Astrocyte (in vitro differentiated cells and primary cell): ENCODE measurements at regions not wholly inside any gene's neighbourhood (a gene's known extent, or its start where the extent isn't known, plus 50 kb on each side); places are given as distances from the start of the nearest gene placed in this dataset.

Experiments used
- EZH2 ChIP-seq: IDR thresholded peaks from 2 replicates; pipeline ENCODE4 v1.6.1; 2012; ENCODE audit warnings: mild to moderate bottlenecking, low read length, inconsistent platforms; ENCODE audit not compliant: insufficient read depth
- TF ChIP-seq, protein P1 (sequence below): IDR thresholded peaks from 2 replicates; pipeline ENCODE4 v1.5.1; 2011; ENCODE audit warnings: low read depth, mild to moderate bottlenecking, inconsistent platforms, low read length, moderate library complexity; ENCODE audit not compliant: insufficient read depth

DNA sequence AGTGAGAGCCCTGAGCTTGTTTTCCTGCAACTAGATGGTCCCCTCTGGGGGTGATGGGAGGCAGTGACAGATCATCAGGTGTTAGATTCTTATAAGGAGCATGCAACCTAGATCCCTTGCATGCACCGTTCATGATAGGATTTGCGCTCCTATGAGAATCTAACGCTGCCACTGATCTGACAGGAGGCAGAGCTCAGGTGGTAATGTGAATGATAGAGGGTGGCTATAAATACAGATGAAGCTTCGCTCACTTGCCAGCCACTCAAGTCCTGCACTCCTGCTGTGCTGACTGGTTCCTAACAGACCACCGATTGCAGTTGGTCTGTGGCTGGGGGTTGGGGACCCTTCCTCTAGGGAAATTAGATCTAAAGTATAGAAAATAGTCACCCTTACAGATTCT lies 290.6 kb upstream of the ADCY2 start:
- TF ChIP-seq, protein P1, sequence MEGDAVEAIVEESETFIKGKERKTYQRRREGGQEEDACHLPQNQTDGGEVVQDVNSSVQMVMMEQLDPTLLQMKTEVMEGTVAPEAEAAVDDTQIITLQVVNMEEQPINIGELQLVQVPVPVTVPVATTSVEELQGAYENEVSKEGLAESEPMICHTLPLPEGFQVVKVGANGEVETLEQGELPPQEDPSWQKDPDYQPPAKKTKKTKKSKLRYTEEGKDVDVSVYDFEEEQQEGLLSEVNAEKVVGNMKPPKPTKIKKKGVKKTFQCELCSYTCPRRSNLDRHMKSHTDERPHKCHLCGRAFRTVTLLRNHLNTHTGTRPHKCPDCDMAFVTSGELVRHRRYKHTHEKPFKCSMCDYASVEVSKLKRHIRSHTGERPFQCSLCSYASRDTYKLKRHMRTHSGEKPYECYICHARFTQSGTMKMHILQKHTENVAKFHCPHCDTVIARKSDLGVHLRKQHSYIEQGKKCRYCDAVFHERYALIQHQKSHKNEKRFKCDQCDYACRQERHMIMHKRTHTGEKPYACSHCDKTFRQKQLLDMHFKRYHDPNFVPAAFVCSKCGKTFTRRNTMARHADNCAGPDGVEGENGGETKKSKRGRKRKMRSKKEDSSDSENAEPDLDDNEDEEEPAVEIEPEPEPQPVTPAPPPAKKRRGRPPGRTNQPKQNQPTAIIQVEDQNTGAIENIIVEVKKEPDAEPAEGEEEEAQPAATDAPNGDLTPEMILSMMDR = no peak
- no peak for TF ChIP-seq EZH2
